ENCODE measurements at regions not wholly inside any gene's neighbourhood (a gene's known extent, or its start where the extent isn't known, plus 50 kb on each side); places are given as distances from the start of the nearest gene placed in this dataset.
"Not testable (repeated sequence)": the region's sequence is repeated elsewhere in the genome, so short reads cannot be mapped to it uniquely, and the experiment has no call there.

- DNase-seq = no peak
Measured at GRCh38 chr13:19123502-19123901, 58.1 kb downstream of the TUBA3C start.

GRCh38 chr13:19117913-19118739 lies 63.5 kb downstream of the TUBA3C start:
- no peak for DNase-seq

- not testable (repeated sequence) for DNase-seq
Measured at GRCh38 chr13:19109225-19109624, 72.4 kb downstream of the TUBA3C start.

- DNase-seq = no peak
Measured at GRCh38 chr13:19103140-19103539, 78.5 kb downstream of the TUBA3C start.

GRCh38 chr13:19093369-19093768 lies 88.3 kb downstream of the TUBA3C start:
- DNase-seq = no peak

GRCh38 chr13:19090495-19090894 lies 91.1 kb downstream of the TUBA3C start:
- no peak for DNase-seq

GRCh38 chr13:19089315-19089714 lies 92.3 kb downstream of the TUBA3C start:
- DNase-seq = no peak

- DNase-seq = no peak
Measured at GRCh38 chr13:19088416-19088815, 93.2 kb downstream of the TUBA3C start.

GRCh38 chr13:19085876-19086275 lies 95.7 kb downstream of the TUBA3C start:
- DNase-seq = no peak

GRCh38 chr13:19085258-19085657 lies 96.4 kb downstream of the TUBA3C start:
- DNase-seq = no peak

GRCh38 chr13:19083340-19083739 lies 98.3 kb downstream of the TUBA3C start:
- DNase-seq = no peak

GRCh38 chr13:19075418-19075817 lies 106.2 kb downstream of the TUBA3C start:
- no peak for DNase-seq

- no peak for DNase-seq
Measured at GRCh38 chr13:19074519-19074918, 107.1 kb downstream of the TUBA3C start.

GRCh38 chr13:19074106-19074505 lies 107.5 kb downstream of the TUBA3C start:
- not testable (repeated sequence) for DNase-seq

- not testable (repeated sequence) for DNase-seq
Measured at GRCh38 chr13:19072956-19073706, 108.5 kb downstream of the TUBA3C start.

GRCh38 chr13:19072543-19072942 lies 109.1 kb downstream of the TUBA3C start:
- DNase-seq = no peak

- DNase-seq = no peak
Measured at GRCh38 chr13:19071161-19071936, 110.3 kb downstream of the TUBA3C start.

- DNase-seq = no peak
Measured at GRCh38 chr13:19070398-19070735, 111.3 kb downstream of the TUBA3C start.

- no peak for DNase-seq
Measured at GRCh38 chr13:19069684-19070397, 111.8 kb downstream of the TUBA3C start.

- no peak for DNase-seq
Measured at GRCh38 chr13:19068691-19069090, 112.9 kb downstream of the TUBA3C start.

GRCh38 chr13:19067767-19068166 lies 113.9 kb downstream of the TUBA3C start:
- no peak for DNase-seq

GRCh38 chr13:19062801-19063200 lies 118.8 kb downstream of the TUBA3C start:
- no peak for DNase-seq

Data from activated CD4-positive, alpha-beta T cell treated with anti-CD3 and anti-CD28 coated beads, Interleukin-2, amount 50 U/mL, for 4 hours (primary cell).